ENCODE measurements at regions not wholly inside any gene's neighbourhood (a gene's known extent, or its start where the extent isn't known, plus 50 kb on each side); places are given as distances from the start of the nearest gene placed in this dataset.
"Not testable (repeated sequence)": the region's sequence is repeated elsewhere in the genome, so short reads cannot be mapped to it uniquely, and the experiment has no call there.

GRCh38 chr12:90216020-90216552 is 507.4 kb upstream of the ATP2B1 start:
- Histone ChIP-seq H3K4me3 (no peak overlapping the region), H3K27ac (no peak overlapping the region), H3K9me3 (no peaks in the 10 kb centered on the region), H3K36me3 (no peaks in the 10 kb centered on the region), H3K27me3 (no peaks in the 10 kb centered on the region), H3K4me1 (peaks cover 0 to 6% (median 0%) of the 10 kb centered on the region in 3 donors)
- no peak for TF ChIP-seq CTCF (IDR thresholded peaks at IDR 0.05)
- ATAC-seq = no peak
- WGBS, 2 donors (ENCODE audit: low coverage in 1 of 2) = 33 to 73% methylated on average over 3 of the region's 3 CpGs

- Histone ChIP-seq H3K4me3 (no peak overlapping the region), H3K9me3 (no peaks in the 10 kb centered on the region), H3K27me3 (no peaks in the 10 kb centered on the region), H3K36me3 (no peaks in the 10 kb centered on the region), H3K4me1 (no peaks in the 10 kb centered on the region), H3K27ac (no peak overlapping the region)
- ATAC-seq = no peak
- TF ChIP-seq POLR2AphosphoS5 (IDR thresholded peaks at IDR 0.05) = no peak
- TF ChIP-seq EP300 (IDR thresholded peaks at IDR 0.05) = no peak
- no peak for TF ChIP-seq POLR2A (IDR thresholded peaks at IDR 0.05)
- TF ChIP-seq CTCF (IDR thresholded peaks at IDR 0.05) = no peak
- whole genome bisulfite sequencing, 2 donors (ENCODE audit: low coverage in 1 of 2) = 29 to 33% methylated on average over 1 of the region's 1 CpG
Measured at GRCh38 chr12:90211017-90211416, 502.4 kb upstream of the ATP2B1 start.

- no peak for ATAC-seq
- TF ChIP-seq POLR2AphosphoS5 (IDR thresholded peaks at IDR 0.05) (no peak), POLR2A (IDR thresholded peaks at IDR 0.05) (no peak), CTCF (IDR thresholded peaks at IDR 0.05) (no peak)
- no peaks in the 10 kb centered on the region for H3K9me3 ChIP-seq
- H3K4me1 ChIP-seq = no peaks in the 10 kb centered on the region
- no peak overlapping the region for H3K4me3 ChIP-seq
- WGBS, 2 donors (ENCODE audit: low coverage in 1 of 2) = 100% methylated on average over 1 of the region's 1 CpG; no CpG with 5 or more reads in 1 of the 2 donors
- H3K36me3 ChIP-seq = no peaks in the 10 kb centered on the region
- no peak overlapping the region for H3K27ac ChIP-seq
- no peaks in the 10 kb centered on the region for H3K27me3 ChIP-seq
Measured at GRCh38 chr12:90209029-90209428, 500.4 kb upstream of the ATP2B1 start.

- not testable (repeated sequence) for H3K36me3 ChIP-seq, H3K9me3 ChIP-seq, H3K4me3 ChIP-seq, H3K4me1 ChIP-seq, ATAC-seq, H3K27me3 ChIP-seq, H3K27ac ChIP-seq
Measured at GRCh38 chr12:90208379-90208778, 499.7 kb upstream of the ATP2B1 start.

- 40 to 93% methylated on average over 3 of the region's 3 CpGs for WGBS, 2 donors (ENCODE audit: low coverage in 1 of 2)
- ATAC-seq = no peak
Measured at GRCh38 chr12:90207799-90208198, 499.2 kb upstream of the ATP2B1 start.

More at GRCh38 chr12:90207799-90208198, 499.2 kb upstream of the ATP2B1 start:
- Histone ChIP-seq H3K27me3 (no peaks in the 10 kb centered on the region), H3K4me3 (no peak overlapping the region), H3K36me3 (no peaks in the 10 kb centered on the region), H3K4me1 (no peaks in the 10 kb centered on the region), H3K27ac (no peak overlapping the region), H3K9me3 (no peaks in the 10 kb centered on the region)
- TF ChIP-seq EP300 (IDR thresholded peaks at IDR 0.05) (no peak), POLR2AphosphoS5 (IDR thresholded peaks at IDR 0.05) (no peak), CTCF (IDR thresholded peaks at IDR 0.05) (no peak), POLR2A (IDR thresholded peaks at IDR 0.05) (no peak)

Data from gastroesophageal sphincter (tissue), 4 donors.